ENCODE measurements at regions not wholly inside any gene's neighbourhood (a gene's known extent, or its start where the extent isn't known, plus 50 kb on each side); places are given as distances from the start of the nearest gene placed in this dataset.

- H3K4me2 ChIP-seq (ENCODE audit: control insufficient read depth, extremely low read depth, insufficient read depth, low read depth, low read length), result no peak overlapping the region
- H3K9me1 ChIP-seq (ENCODE audit: control insufficient read depth, extremely low read depth, insufficient read depth, low read length), result no peaks in the 10 kb centered on the region
- no peak for FAIRE-seq
- H3K27me3 ChIP-seq (ENCODE audit: control insufficient read depth, extremely low read depth, insufficient read depth, low read length), result no peaks in the 10 kb centered on the region
- H3K36me3 ChIP-seq (ENCODE audit: control insufficient read depth in 2 of 2, extremely low read depth in 1 of 2, insufficient read depth in 2 of 2, low read length in 2 of 2), result no peaks in the 10 kb centered on the region
- H3K9me3 ChIP-seq (ENCODE audit: control insufficient read depth, low read depth, low read length), result no peaks in the 10 kb centered on the region
- no peak overlapping the region for H3K27ac ChIP-seq (ENCODE audit: control insufficient read depth, insufficient read depth, low read length)
- no peaks in the 10 kb centered on the region for H4K20me1 ChIP-seq (ENCODE audit: control insufficient read depth, extremely low read depth, insufficient read depth, low read length)
- H2AFZ ChIP-seq (ENCODE audit: control insufficient read depth, low read length), result no peak overlapping the region
- no peak overlapping the region for H3K4me3 ChIP-seq (ENCODE audit: control insufficient read depth in 2 of 3, extremely low read depth in 1 of 3, insufficient read depth in 2 of 3, low read depth in 1 of 3, low read length in 3 of 3)
- no peak overlapping the region for H3K9ac ChIP-seq (ENCODE audit: control insufficient read depth, extremely low read depth, insufficient read depth, low read length)
- no peaks in the 10 kb centered on the region for H3K79me2 ChIP-seq (ENCODE audit: control insufficient read depth, insufficient read depth, low read length)
- no peak for DNase-seq (ENCODE audit: low read depth, low spot score)
- no peak for TF ChIP-seq EZH2 (IDR thresholded peaks at IDR 0.05; ENCODE audit: low read length)
- TF ChIP-seq CTCF (optimal IDR thresholded peaks at IDR 0.05 in 1 of 3, IDR thresholded peaks at IDR 0.05 in 1 of 3, conservative IDR thresholded peaks at IDR 0.05 in 1 of 3; ENCODE audit: extremely low read depth in 1 of 3, insufficient read depth in 2 of 3, low read length in 3 of 3), result no peak
- dilution Hi-C loops (cut with MboI; ENCODE audit: extremely low pct_ligation_motif_present, low sequenced_read_pairs), result no loop called here
- no peaks in the 10 kb centered on the region for H3K4me1 ChIP-seq (ENCODE audit: control insufficient read depth, extremely low read depth, insufficient read depth, low read length)
Measured at GRCh38 chr3:168267179-168267578, 171.5 kb upstream of the GOLIM4 start.

- H3K27ac ChIP-seq (ENCODE audit: control insufficient read depth, insufficient read depth, low read length), result no peak overlapping the region
- DNase-seq (ENCODE audit: low read depth, low spot score) (no peak), FAIRE-seq (no peak)
- H3K36me3 ChIP-seq (ENCODE audit: control insufficient read depth in 2 of 2, extremely low read depth in 1 of 2, insufficient read depth in 2 of 2, low read length in 2 of 2), result no peaks in the 10 kb centered on the region
- dilution Hi-C loops (cut with MboI; ENCODE audit: extremely low pct_ligation_motif_present, low sequenced_read_pairs), result no loop called here
- H3K79me2 ChIP-seq (ENCODE audit: control insufficient read depth, insufficient read depth, low read length), result no peaks in the 10 kb centered on the region
- no peak overlapping the region for H2AFZ ChIP-seq (ENCODE audit: control insufficient read depth, low read length)
- no peaks in the 10 kb centered on the region for H3K9me3 ChIP-seq (ENCODE audit: control insufficient read depth, low read depth, low read length)
- TF ChIP-seq CTCF (optimal IDR thresholded peaks at IDR 0.05 in 1 of 3, IDR thresholded peaks at IDR 0.05 in 1 of 3, conservative IDR thresholded peaks at IDR 0.05 in 1 of 3; ENCODE audit: extremely low read depth in 1 of 3, insufficient read depth in 2 of 3, low read length in 3 of 3), result no peak
- no peak overlapping the region for H3K4me3 ChIP-seq (ENCODE audit: control insufficient read depth in 2 of 3, extremely low read depth in 1 of 3, insufficient read depth in 2 of 3, low read depth in 1 of 3, low read length in 3 of 3)
- no peaks in the 10 kb centered on the region for H3K27me3 ChIP-seq (ENCODE audit: control insufficient read depth, extremely low read depth, insufficient read depth, low read length)
- no peaks in the 10 kb centered on the region for H3K9me1 ChIP-seq (ENCODE audit: control insufficient read depth, extremely low read depth, insufficient read depth, low read length)
- no peaks in the 10 kb centered on the region for H3K4me1 ChIP-seq (ENCODE audit: control insufficient read depth, extremely low read depth, insufficient read depth, low read length)
- H3K4me2 ChIP-seq (ENCODE audit: control insufficient read depth, extremely low read depth, insufficient read depth, low read depth, low read length), result no peak overlapping the region
- H4K20me1 ChIP-seq (ENCODE audit: control insufficient read depth, extremely low read depth, insufficient read depth, low read length), result no peaks in the 10 kb centered on the region
- no peak overlapping the region for H3K9ac ChIP-seq (ENCODE audit: control insufficient read depth, extremely low read depth, insufficient read depth, low read length)
Measured at GRCh38 chr3:168266335-168266734, 170.6 kb upstream of the GOLIM4 start.

All from keratinocyte (primary cell).